NCI-H526 treated with DMSO at 0.1 percent for 48 hours (cell line): ENCODE measurements at regions not wholly inside any gene's neighbourhood (a gene's known extent, or its start where the extent isn't known, plus 50 kb on each side); places are given as distances from the start of the nearest gene placed in this dataset.

ENCODE experiments used
- DNase-seq: peaks from one replicate; lab custom pipeline; 2025; lab: John Stamatoyannopoulos, UW

GRCh38 chr11:43261775-43262174, 50.0 kb upstream of the API5 start:
- DNase-seq, result no peak
